CD8-positive, alpha-beta memory T cell (primary cell): ENCODE measurements at regions not wholly inside any gene's neighbourhood (a gene's known extent, or its start where the extent isn't known, plus 50 kb on each side); places are given as distances from the start of the nearest gene placed in this dataset.

Experiments used
- CTCF ChIA-PET: fragments of 350-600 bp; sonication (Branson Sonifier 250); formaldehyde crosslinking; loops from one replicate; lab custom pipeline; 2021; ENCODE audit warnings: antibody characterized with exemption; lab: Charles Lee
- POLR2A ChIA-PET: fragments of 350-600 bp; sonication (Branson Sonifier 250); formaldehyde crosslinking; loops from one replicate; lab custom pipeline; 2021; ENCODE audit warnings: antibody characterized with exemption; lab: Charles Lee
- DNase-seq, 5 donors: peaks; one replicate each; pipeline versions ENCODE4 v3.0.0 to v3.0.0-alpha.2; 2020 to 2022; ENCODE audit warnings: mixed read lengths in 1 of 5
- H3K27ac ChIP-seq: one replicate; pipeline ENCODE4 v1.7.0; 2013; ENCODE audit warnings: low read depth, mild to moderate bottlenecking, low read length, moderate library complexity
- H3K27me3 ChIP-seq: 2 replicates; pipeline ENCODE4 v1.7.0; 2013; ENCODE audit warnings: low read length, mild to moderate bottlenecking; ENCODE audit not compliant: insufficient read depth, poor library complexity, severe bottlenecking
- H3K36me3 ChIP-seq: 2 replicates; pipeline ENCODE4 v1.7.0; 2013; ENCODE audit warnings: mild to moderate bottlenecking, low read length, moderate library complexity; ENCODE audit not compliant: insufficient read depth
- H3K4me1 ChIP-seq: 2 replicates; pipeline ENCODE4 v1.7.0; 2013; ENCODE audit warnings: mild to moderate bottlenecking, low read length, moderate library complexity; ENCODE audit not compliant: insufficient read depth
- H3K4me3 ChIP-seq: 2 replicates; pipeline ENCODE4 v1.7.0; 2013; ENCODE audit warnings: mild to moderate bottlenecking, low read length
- H3K9me3 ChIP-seq: 2 replicates; pipeline ENCODE4 v1.7.0; 2013; ENCODE audit warnings: mild to moderate bottlenecking, low read length
- H3K27ac Mint-ChIP-seq, 8 donors: one replicate each; pipeline ENCODE4 v1.8.0; 2020 to 2021; ENCODE audit warnings: mixed read lengths in 8 of 8, mild to moderate bottlenecking in 6 of 8, inconsistent platforms in 3 of 8, moderate library complexity in 3 of 8
- H3K27me3 Mint-ChIP-seq, 2 donors: one replicate each; pipeline ENCODE4 v1.8.0; 2020 to 2021; ENCODE audit warnings: mixed read lengths in 2 of 2, mild to moderate bottlenecking in 1 of 2, moderate library complexity in 1 of 2
- H3K36me3 Mint-ChIP-seq, 3 donors: one replicate each; pipeline ENCODE4 v1.8.0; 2020 to 2021; ENCODE audit warnings: mixed read lengths in 3 of 3, inconsistent platforms in 1 of 3, mild to moderate bottlenecking in 1 of 3
- H3K4me1 Mint-ChIP-seq, 3 donors: one replicate each; pipeline ENCODE4 v1.8.0; 2020 to 2021; ENCODE audit warnings: mixed read lengths in 3 of 3, inconsistent platforms in 1 of 3, mild to moderate bottlenecking in 1 of 3
- H3K4me3 Mint-ChIP-seq, 7 donors: one replicate each; pipeline ENCODE4 v1.8.0; 2020 to 2021; ENCODE audit warnings: mixed read lengths in 7 of 7, mild to moderate bottlenecking in 6 of 7, moderate library complexity in 4 of 7, inconsistent platforms in 2 of 7
- H3K9me3 Mint-ChIP-seq, 5 donors: one replicate each; pipeline ENCODE4 v1.8.0; 2020 to 2022; ENCODE audit warnings: mixed read lengths in 5 of 5, mild to moderate bottlenecking in 3 of 5, moderate library complexity in 2 of 5, inconsistent platforms in 1 of 5

GRCh38 chr1:22277662-22278061 is 134.8 kb upstream of the WNT4 start:
- peak in 1 of 5 donors; percentile 35 for DNase-seq
- Histone ChIP-seq H3K4me1 (no peaks in the 10 kb centered on the region), H3K27me3 (peaks cover 6% of the 10 kb centered on the region), H3K36me3 (no peaks in the 10 kb centered on the region), H3K9me3 (no peaks in the 10 kb centered on the region), H3K4me3 (no peak overlapping the region), H3K27ac (no peak overlapping the region)
- Mint-ChIP-seq H3K27me3 (peaks cover 13 to 50% of the 10 kb centered on the region in 2 donors), H3K4me3 (no peak overlapping the region), H3K4me1 (no peaks in the 10 kb centered on the region), H3K36me3 (peaks cover 0 to 3% (median 0%) of the 10 kb centered on the region in 3 donors), H3K9me3 (peaks cover 0 to 3% (median 0%) of the 10 kb centered on the region in 5 donors), H3K27ac (no peak overlapping the region)
- CTCF ChIA-PET, result no interaction called here
- POLR2A ChIA-PET, result no interaction called here

- Mint-ChIP-seq H3K27ac (no peak overlapping the region), H3K4me3 (no peak overlapping the region), H3K36me3 (peaks cover 0 to 3% (median 0%) of the 10 kb centered on the region in 3 donors), H3K9me3 (peaks cover 0 to 3% (median 0%) of the 10 kb centered on the region in 5 donors), H3K4me1 (no peaks in the 10 kb centered on the region), H3K27me3 (peaks cover 19 to 59% of the 10 kb centered on the region in 2 donors)
- peaks cover 6% of the 10 kb centered on the region for H3K27me3 ChIP-seq
- no peak overlapping the region for H3K4me3 ChIP-seq
- POLR2A ChIA-PET, result no interaction called here
- no peaks in the 10 kb centered on the region for H3K36me3 ChIP-seq
- CTCF ChIA-PET, result interaction anchor here (0.6 to 0.7 kb wide), 2 partner anchors 13 to 175 kb away, joined by 3 to 4 read pairs; no protein-coding TSS in a partner anchor
- H3K4me1 ChIP-seq, result no peaks in the 10 kb centered on the region
- no peaks in the 10 kb centered on the region for H3K9me3 ChIP-seq
- no peak overlapping the region for H3K27ac ChIP-seq
- no peak for DNase-seq
Measured at GRCh38 chr1:22279735-22280134, 136.8 kb upstream of the WNT4 start.

GRCh38 chr1:22280526-22280925 is 137.6 kb upstream of the WNT4 start:
- H3K27me3 Mint-ChIP-seq, result peaks cover 19 to 57% of the 10 kb centered on the region in 2 donors
- no peak overlapping the region for H3K4me3 Mint-ChIP-seq
- ChIA-PET CTCF (interaction anchor here (0.7 to 1.3 kb wide), 2 partner anchors 12 to 175 kb away, joined by 3 read pairs; no protein-coding TSS in a partner anchor), POLR2A (no interaction called here)
- H3K4me1 Mint-ChIP-seq, result no peaks in the 10 kb centered on the region
- H3K9me3 Mint-ChIP-seq, result peaks cover 0 to 3% (median 0%) of the 10 kb centered on the region in 5 donors
- Histone ChIP-seq H3K36me3 (no peaks in the 10 kb centered on the region), H3K4me3 (no peak overlapping the region), H3K9me3 (no peaks in the 10 kb centered on the region), H3K27me3 (peaks cover 6% of the 10 kb centered on the region), H3K27ac (no peak overlapping the region), H3K4me1 (no peaks in the 10 kb centered on the region)
- H3K27ac Mint-ChIP-seq, result no peak overlapping the region
- H3K36me3 Mint-ChIP-seq, result peaks cover 0 to 3% (median 0%) of the 10 kb centered on the region in 3 donors
- DNase-seq, result no peak

- peaks cover 6% of the 10 kb centered on the region for H3K27me3 ChIP-seq
- POLR2A ChIA-PET, result no interaction called here
- H3K9me3 ChIP-seq, result no peaks in the 10 kb centered on the region
- no peaks in the 10 kb centered on the region for H3K36me3 ChIP-seq
- H3K4me3 Mint-ChIP-seq, result no peak overlapping the region
- peaks cover 16 to 47% of the 10 kb centered on the region in 2 donors for H3K27me3 Mint-ChIP-seq
- H3K27ac ChIP-seq, result no peak overlapping the region
- no peaks in the 10 kb centered on the region for H3K4me1 Mint-ChIP-seq
- H3K4me3 ChIP-seq, result no peak overlapping the region
- CTCF ChIA-PET, result no interaction called here
- no peak for DNase-seq
- H3K4me1 ChIP-seq, result no peaks in the 10 kb centered on the region
- peaks cover 0 to 3% (median 0%) of the 10 kb centered on the region in 5 donors for H3K9me3 Mint-ChIP-seq
- peaks cover 0 to 3% (median 0%) of the 10 kb centered on the region in 3 donors for H3K36me3 Mint-ChIP-seq
- no peak overlapping the region for H3K27ac Mint-ChIP-seq
Measured at GRCh38 chr1:22281521-22282363, 138.8 kb upstream of the WNT4 start.

GRCh38 chr1:22282364-22282995 is 139.6 kb upstream of the WNT4 start:
- H3K4me1 Mint-ChIP-seq, result no peaks in the 10 kb centered on the region
- Histone ChIP-seq H3K4me1 (no peaks in the 10 kb centered on the region), H3K4me3 (no peak overlapping the region), H3K36me3 (no peaks in the 10 kb centered on the region), H3K27me3 (peaks cover 2% of the 10 kb centered on the region), H3K27ac (no peak overlapping the region), H3K9me3 (no peaks in the 10 kb centered on the region)
- DNase-seq, result no peak
- ChIA-PET CTCF (no interaction called here), POLR2A (no interaction called here)
- H3K27ac Mint-ChIP-seq, result no peak overlapping the region
- H3K27me3 Mint-ChIP-seq, result peaks cover 15 to 40% of the 10 kb centered on the region in 2 donors
- peaks cover 0 to 3% (median 0%) of the 10 kb centered on the region in 3 donors for H3K36me3 Mint-ChIP-seq
- H3K9me3 Mint-ChIP-seq, result peaks cover 0 to 3% (median 0%) of the 10 kb centered on the region in 5 donors
- H3K4me3 Mint-ChIP-seq, result no peak overlapping the region

GRCh38 chr1:22283596-22283995 is 140.7 kb upstream of the WNT4 start:
- Mint-ChIP-seq H3K4me3 (no peak overlapping the region), H3K36me3 (peaks cover 0 to 3% (median 0%) of the 10 kb centered on the region in 3 donors), H3K27me3 (peaks cover 16 to 29% of the 10 kb centered on the region in 2 donors), H3K27ac (no peak overlapping the region), H3K9me3 (peaks cover 0 to 3% (median 0%) of the 10 kb centered on the region in 5 donors), H3K4me1 (no peaks in the 10 kb centered on the region)
- H3K27me3 ChIP-seq, result no peaks in the 10 kb centered on the region
- no peak overlapping the region for H3K4me3 ChIP-seq
- CTCF ChIA-PET, result no interaction called here
- H3K4me1 ChIP-seq, result no peaks in the 10 kb centered on the region
- POLR2A ChIA-PET, result no interaction called here
- DNase-seq, result no peak
- no peaks in the 10 kb centered on the region for H3K36me3 ChIP-seq
- no peaks in the 10 kb centered on the region for H3K9me3 ChIP-seq
- no peak overlapping the region for H3K27ac ChIP-seq

GRCh38 chr1:22284236-22284635 is 141.3 kb upstream of the WNT4 start:
- Mint-ChIP-seq H3K4me1 (no peaks in the 10 kb centered on the region), H3K27ac (no peak overlapping the region), H3K36me3 (peaks cover 0 to under 1% (median 0%) of the 10 kb centered on the region in 3 donors), H3K4me3 (no peak overlapping the region), H3K27me3 (peaks cover 18 to 26% of the 10 kb centered on the region in 2 donors), H3K9me3 (peaks cover 0 to 2% (median 0%) of the 10 kb centered on the region in 5 donors)
- ChIA-PET POLR2A (no interaction called here), CTCF (no interaction called here)
- Histone ChIP-seq H3K27ac (no peak overlapping the region), H3K36me3 (no peaks in the 10 kb centered on the region), H3K4me3 (no peak overlapping the region), H3K27me3 (no peaks in the 10 kb centered on the region), H3K9me3 (no peaks in the 10 kb centered on the region), H3K4me1 (no peaks in the 10 kb centered on the region)
- no peak for DNase-seq
